GM20000 (cell line): ENCODE measurements at regions not wholly inside any gene's neighbourhood (a gene's known extent, or its start where the extent isn't known, plus 50 kb on each side); places are given as distances from the start of the nearest gene placed in this dataset.

ENCODE experiments used
- DNase-seq: peaks from one replicate; pipeline ENCODE4 v3.0.0; 2012; ENCODE audit warnings: low spot score
- CTCF ChIP-seq: IDR thresholded peaks from 2 replicates; pipeline ENCODE4 v1.5.1; 2012; ENCODE audit warnings: mild to moderate bottlenecking, control low read depth; ENCODE audit errors: extremely low read depth, missing control alignments

DNA sequence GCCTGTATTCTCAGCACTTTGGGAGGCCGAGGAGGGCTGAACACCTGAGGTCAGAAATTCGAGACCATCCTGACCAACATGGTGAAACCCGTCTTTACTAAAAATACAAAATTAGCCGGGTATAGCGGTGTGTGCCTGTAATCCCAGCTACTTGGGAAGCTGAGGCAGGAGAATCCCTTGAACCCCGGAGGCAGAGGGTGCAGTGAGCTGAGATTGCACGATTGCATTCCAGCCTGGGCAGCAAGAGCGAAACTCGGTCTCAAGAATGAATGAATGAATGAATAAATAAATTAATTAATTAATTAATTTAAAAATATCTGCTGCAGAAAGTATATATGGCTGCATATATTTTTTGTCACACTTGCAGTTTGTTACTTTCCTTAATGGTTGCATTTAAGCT, 781.8 kb downstream of the DNAJB9 start:
- TF ChIP-seq CTCF = no peak
- DNase-seq = no peak

DNA sequence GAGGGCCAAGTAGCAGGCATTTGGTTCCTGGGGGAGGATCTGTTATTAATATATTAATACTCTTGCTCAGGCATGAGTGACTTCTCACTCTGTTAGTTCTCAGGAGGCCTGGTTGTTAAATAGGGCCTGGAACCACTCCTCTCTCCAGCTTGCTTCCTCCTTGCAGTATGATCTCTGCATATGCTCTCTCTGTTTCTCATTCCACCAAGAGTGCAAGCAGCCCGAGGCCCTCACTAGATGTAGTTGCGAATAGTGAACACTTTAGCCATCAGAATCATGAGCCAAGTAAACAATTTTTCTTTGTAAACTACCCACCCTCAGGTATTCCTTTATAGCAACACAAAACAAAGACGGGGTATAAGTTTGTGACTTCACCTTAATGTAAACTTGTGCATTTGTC, 784.3 kb downstream of the DNAJB9 start:
- no peak for DNase-seq
- no peak for TF ChIP-seq CTCF

DNA sequence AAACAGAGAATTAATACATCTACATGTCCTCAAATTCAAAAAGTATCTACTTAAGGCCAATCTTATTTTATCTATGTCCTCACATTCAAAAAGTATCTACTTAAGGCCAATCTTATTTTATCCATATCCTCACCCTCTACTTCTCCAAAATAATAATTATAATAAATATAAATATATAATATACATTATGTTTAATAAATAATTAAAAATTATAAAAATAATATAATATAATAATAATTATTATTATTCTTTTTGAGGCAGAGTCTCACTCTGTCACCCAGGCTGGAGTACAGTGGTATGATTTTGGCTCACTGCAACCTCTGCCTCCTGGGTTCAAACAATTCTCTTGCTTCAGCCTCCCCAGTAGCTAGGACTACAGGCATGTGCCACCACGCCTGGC, 784.9 kb downstream of the DNAJB9 start:
- no peak for DNase-seq
- TF ChIP-seq CTCF = no peak

DNA sequence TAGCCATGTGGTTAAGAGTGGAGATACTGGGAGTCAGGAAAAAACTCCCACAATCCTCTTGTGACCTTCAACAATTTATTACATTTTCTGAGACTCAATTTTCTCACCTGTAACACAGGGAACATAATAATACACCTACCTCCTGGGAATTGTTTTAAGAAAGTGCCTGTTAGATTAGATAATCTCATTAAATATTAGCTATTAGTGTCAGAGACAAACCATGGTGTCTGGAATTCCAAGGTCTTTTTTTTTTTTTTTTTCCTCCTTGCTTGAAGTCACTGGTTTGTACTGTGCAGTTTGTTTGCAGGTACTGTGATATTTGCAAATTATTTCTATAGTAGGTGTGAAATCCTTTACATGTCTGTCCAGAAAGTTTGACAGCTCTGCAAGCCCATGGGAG, 806.1 kb downstream of the DNAJB9 start:
- TF ChIP-seq CTCF = no peak
- DNase-seq = no peak

GRCh38 chr7:109376576-109376975, 806.9 kb downstream of the DNAJB9 start:
- no peak for TF ChIP-seq CTCF
- no peak for DNase-seq

GRCh38 chr7:109377076-109377884, 807.6 kb downstream of the DNAJB9 start:
- no peak for TF ChIP-seq CTCF
- no peak for DNase-seq

DNA sequence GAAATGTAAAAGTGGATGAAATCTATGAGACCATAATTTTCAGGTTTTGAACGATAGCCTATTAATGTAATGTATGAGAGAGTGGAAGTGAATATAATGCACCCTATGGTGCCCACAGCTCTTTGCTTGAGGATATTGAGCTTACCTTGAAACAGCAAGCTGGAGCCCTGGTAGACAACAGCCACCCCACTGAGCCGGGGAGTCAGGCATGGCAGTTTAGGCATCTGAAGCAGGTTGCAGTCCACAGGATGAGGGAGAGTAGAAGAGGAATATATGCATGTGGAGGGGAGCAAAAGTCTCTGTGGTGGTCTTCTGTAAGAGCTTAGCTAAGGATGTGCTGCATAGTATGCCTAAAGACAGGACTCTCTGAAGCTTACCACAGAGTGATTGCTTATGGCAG, 817.3 kb downstream of the DNAJB9 start:
- no peak for TF ChIP-seq CTCF
- no peak for DNase-seq
